Esophagus squamous epithelium (tissue), 4 donors: ENCODE measurements at regions not wholly inside any gene's neighbourhood (a gene's known extent, or its start where the extent isn't known, plus 50 kb on each side); places are given as distances from the start of the nearest gene placed in this dataset.

ENCODE experiments used
- POLR2A ChIP-seq, 4 donors: fragments of 450-650 bp; IDR thresholded peaks; one replicate each; pipeline ENCODE4 v1.6.1; 2017; ENCODE audit warnings: antibody characterized with exemption in 4 of 4, mild to moderate bottlenecking in 4 of 4, moderate library complexity in 3 of 4
- TF ChIP-seq, protein P1 (sequence below), 6 experiments: fragments of 450-650 bp in 4 of 6; fragments of 200-600 bp in 2 of 6; sonication (generic) in 2 of 6; IDR thresholded peaks; one replicate each; pipeline ENCODE4 v1.5.1; 2016 to 2019; ENCODE audit warnings: antibody characterized with exemption in 6 of 6, mild to moderate bottlenecking in 4 of 6, moderate library complexity in 4 of 6

- TF ChIP-seq, protein P1, sequence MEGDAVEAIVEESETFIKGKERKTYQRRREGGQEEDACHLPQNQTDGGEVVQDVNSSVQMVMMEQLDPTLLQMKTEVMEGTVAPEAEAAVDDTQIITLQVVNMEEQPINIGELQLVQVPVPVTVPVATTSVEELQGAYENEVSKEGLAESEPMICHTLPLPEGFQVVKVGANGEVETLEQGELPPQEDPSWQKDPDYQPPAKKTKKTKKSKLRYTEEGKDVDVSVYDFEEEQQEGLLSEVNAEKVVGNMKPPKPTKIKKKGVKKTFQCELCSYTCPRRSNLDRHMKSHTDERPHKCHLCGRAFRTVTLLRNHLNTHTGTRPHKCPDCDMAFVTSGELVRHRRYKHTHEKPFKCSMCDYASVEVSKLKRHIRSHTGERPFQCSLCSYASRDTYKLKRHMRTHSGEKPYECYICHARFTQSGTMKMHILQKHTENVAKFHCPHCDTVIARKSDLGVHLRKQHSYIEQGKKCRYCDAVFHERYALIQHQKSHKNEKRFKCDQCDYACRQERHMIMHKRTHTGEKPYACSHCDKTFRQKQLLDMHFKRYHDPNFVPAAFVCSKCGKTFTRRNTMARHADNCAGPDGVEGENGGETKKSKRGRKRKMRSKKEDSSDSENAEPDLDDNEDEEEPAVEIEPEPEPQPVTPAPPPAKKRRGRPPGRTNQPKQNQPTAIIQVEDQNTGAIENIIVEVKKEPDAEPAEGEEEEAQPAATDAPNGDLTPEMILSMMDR (IDR thresholded peaks at IDR 0.05) = no peak
- no peak for TF ChIP-seq POLR2A (IDR thresholded peaks at IDR 0.05)
Observed at GRCh38 chr6:115601509-115601908, 459.2 kb downstream of the FRK start.
